ENCODE measurements at regions not wholly inside any gene's neighbourhood (a gene's known extent, or its start where the extent isn't known, plus 50 kb on each side); places are given as distances from the start of the nearest gene placed in this dataset.

- ATAC-seq: no peak
These were observed 542.7 kb upstream of the LUZP2 start for GRCh38 chr11:23953951-23954710.

GRCh38 chr11:23954730-23955129, 542.1 kb upstream of the LUZP2 start:
- no peak for ATAC-seq
- no peak for TF ChIP-seq OSR1 (CRISPR knock-in tag; IDR thresholded peaks at IDR 0.05)

More at GRCh38 chr11:23953951-23954710, 542.7 kb upstream of the LUZP2 start:
- TF ChIP-seq, protein P1, sequence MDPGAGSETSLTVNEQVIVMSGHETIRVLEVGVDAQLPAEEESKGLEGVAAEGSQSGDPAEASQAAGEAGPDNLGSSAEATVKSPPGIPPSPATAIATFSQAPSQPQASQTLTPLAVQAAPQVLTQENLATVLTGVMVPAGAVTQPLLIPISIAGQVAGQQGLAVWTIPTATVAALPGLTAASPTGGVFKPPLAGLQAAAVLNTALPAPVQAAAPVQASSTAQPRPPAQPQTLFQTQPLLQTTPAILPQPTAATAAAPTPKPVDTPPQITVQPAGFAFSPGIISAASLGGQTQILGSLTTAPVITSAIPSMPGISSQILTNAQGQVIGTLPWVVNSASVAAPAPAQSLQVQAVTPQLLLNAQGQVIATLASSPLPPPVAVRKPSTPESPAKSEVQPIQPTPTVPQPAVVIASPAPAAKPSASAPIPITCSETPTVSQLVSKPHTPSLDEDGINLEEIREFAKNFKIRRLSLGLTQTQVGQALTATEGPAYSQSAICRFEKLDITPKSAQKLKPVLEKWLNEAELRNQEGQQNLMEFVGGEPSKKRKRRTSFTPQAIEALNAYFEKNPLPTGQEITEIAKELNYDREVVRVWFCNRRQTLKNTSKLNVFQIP (CRISPR knock-in tag; IDR thresholded peaks at IDR 0.05; ENCODE audit: borderline replicate concordance, low read depth): no peak
- TF ChIP-seq ZFP3 (CRISPR knock-in tag; IDR thresholded peaks at IDR 0.05) (no peak), OSR1 (CRISPR knock-in tag; IDR thresholded peaks at IDR 0.05) (no peak)

DNA sequence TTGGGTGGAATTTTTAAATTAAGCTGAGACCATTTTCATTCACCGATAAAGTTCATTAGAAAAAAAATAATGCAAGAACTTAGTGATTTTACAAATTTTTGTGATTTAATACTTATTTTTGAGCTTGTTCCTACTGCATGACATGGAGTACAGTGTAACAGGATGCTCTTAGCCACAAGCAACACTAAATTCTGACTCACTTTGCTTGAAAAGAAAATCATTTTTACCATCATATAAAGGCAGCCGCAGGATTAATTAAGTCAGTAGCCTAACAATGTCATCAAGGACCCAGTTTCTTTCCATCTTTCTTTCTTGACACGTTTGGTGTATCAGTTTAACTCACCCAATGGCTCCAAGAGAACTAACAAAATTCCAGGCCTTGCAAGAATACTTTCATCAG, 540.3 kb upstream of the LUZP2 start:
- TF ChIP-seq ZFP3 (CRISPR knock-in tag; IDR thresholded peaks at IDR 0.05) (no peak), OSR1 (CRISPR knock-in tag; IDR thresholded peaks at IDR 0.05) (no peak), PPARA (CRISPR knock-in tag; IDR thresholded peaks at IDR 0.05; ENCODE audit: borderline replicate concordance) (no peak), ZNF70 (CRISPR knock-in tag; IDR thresholded peaks at IDR 0.05) (no peak), ZNF8 (CRISPR knock-in tag; IDR thresholded peaks at IDR 0.05) (no peak), TSHZ2 (CRISPR knock-in tag; IDR thresholded peaks at IDR 0.05) (no peak)
- ATAC-seq: no peak

- ATAC-seq: no peak
- no peak for TF ChIP-seq ARNTL (CRISPR knock-in tag; IDR thresholded peaks at IDR 0.05; ENCODE audit: borderline replicate concordance, low read depth)
- TF ChIP-seq, protein P1 (CRISPR knock-in tag; IDR thresholded peaks at IDR 0.05; ENCODE audit: borderline replicate concordance, low read depth): no peak
These were observed 539.5 kb upstream of the LUZP2 start for GRCh38 chr11:23957314-23957713.

DNA sequence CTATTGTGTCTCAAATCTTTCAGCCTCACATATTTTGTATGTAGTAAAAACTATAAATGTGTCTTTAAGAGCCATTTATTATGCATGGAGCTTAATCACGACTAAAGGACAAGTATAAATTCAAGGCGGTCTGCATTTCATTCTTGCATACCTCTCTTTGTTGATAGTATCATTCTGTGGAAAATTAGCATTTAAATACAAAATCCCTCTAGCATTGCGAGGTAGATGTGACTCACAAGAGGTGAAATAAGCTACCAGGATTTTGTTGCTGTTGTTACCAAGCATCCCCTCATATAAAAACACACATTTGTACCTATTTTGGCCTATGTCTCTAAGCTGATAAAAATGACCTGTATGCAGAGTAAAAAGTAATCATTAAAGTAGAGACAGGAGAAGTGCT, 537.4 kb upstream of the LUZP2 start:
- no peak for ATAC-seq
- no peak for TF ChIP-seq PPARA (CRISPR knock-in tag; IDR thresholded peaks at IDR 0.05; ENCODE audit: borderline replicate concordance)
- TF ChIP-seq ZNF565 (CRISPR knock-in tag; conservative IDR thresholded peaks at IDR 0.05; ENCODE audit: low read depth): no peak
- TF ChIP-seq ZC3H10 (CRISPR knock-in tag; IDR thresholded peaks at IDR 0.05): no peak
- no peak for TF ChIP-seq TCF4 (CRISPR knock-in tag; IDR thresholded peaks at IDR 0.05; ENCODE audit: borderline replicate concordance)
- TF ChIP-seq ZNF8 (CRISPR knock-in tag; IDR thresholded peaks at IDR 0.05): no peak
- TF ChIP-seq BACH2 (CRISPR knock-in tag; IDR thresholded peaks at IDR 0.05; ENCODE audit: borderline replicate concordance): no peak
- TF ChIP-seq PATZ1 (CRISPR knock-in tag; IDR thresholded peaks at IDR 0.05; ENCODE audit: borderline replicate concordance): no peak
- TF ChIP-seq SNAI2 (CRISPR knock-in tag; IDR thresholded peaks at IDR 0.05): no peak
- TF ChIP-seq GLIS3 (CRISPR knock-in tag; IDR thresholded peaks at IDR 0.05): no peak
- no peak for TF ChIP-seq CSDC2 (CRISPR knock-in tag; IDR thresholded peaks at IDR 0.05)
- no peak for TF ChIP-seq CSRNP3 (CRISPR knock-in tag; IDR thresholded peaks at IDR 0.05)
- no peak for TF ChIP-seq ESRRG (CRISPR knock-in tag; IDR thresholded peaks at IDR 0.05)
- no peak for TF ChIP-seq ZNF70 (CRISPR knock-in tag; IDR thresholded peaks at IDR 0.05)
- TF ChIP-seq OSR1 (CRISPR knock-in tag; IDR thresholded peaks at IDR 0.05): no peak
